T-helper 2 cell treated with Interferon-gamma antibody and Interleukin-4, amounts not matched to agents 5 μg/mL and 100 μg/mL, for 36 hours (primary cell): ENCODE measurements at regions not wholly inside any gene's neighbourhood (a gene's known extent, or its start where the extent isn't known, plus 50 kb on each side); places are given as distances from the start of the nearest gene placed in this dataset.

Source experiments
- DNase-seq: peaks from one replicate; pipeline ENCODE4 v3.0.0; 2021; ENCODE audit warnings: low spot score
- H3K27ac Mint-ChIP-seq: one replicate; pipeline ENCODE4 v1.8.0; 2021; ENCODE audit warnings: mild to moderate bottlenecking, mixed read lengths
- H3K27me3 Mint-ChIP-seq: one replicate; pipeline ENCODE4 v1.8.0; 2021; ENCODE audit warnings: low read depth, mixed read lengths
- H3K36me3 Mint-ChIP-seq: one replicate; pipeline ENCODE4 v1.8.0; 2021; ENCODE audit warnings: low read depth, mixed read lengths
- H3K4me1 Mint-ChIP-seq: one replicate; pipeline ENCODE4 v1.8.0; 2021; ENCODE audit warnings: low read depth, mixed read lengths
- H3K4me3 Mint-ChIP-seq: one replicate; pipeline ENCODE4 v1.8.0; 2022; ENCODE audit warnings: mild to moderate bottlenecking, moderate library complexity, mixed read lengths
- H3K9me3 Mint-ChIP-seq: one replicate; pipeline ENCODE4 v1.8.0; 2021; ENCODE audit warnings: mixed read lengths

GRCh38 chr12:115756804-115757203 is 520.7 kb downstream of the MED13L start:
- Mint-ChIP-seq H3K4me1 (no peaks in the 10 kb centered on the region), H3K27ac (no peak overlapping the region), H3K36me3 (no peaks in the 10 kb centered on the region), H3K27me3 (peaks cover 8% of the 10 kb centered on the region), H3K9me3 (no peaks in the 10 kb centered on the region), H3K4me3 (no peak overlapping the region)
- DNase-seq, result no peak

- Mint-ChIP-seq H3K27me3 (peaks cover 8% of the 10 kb centered on the region), H3K9me3 (no peaks in the 10 kb centered on the region), H3K4me3 (no peak overlapping the region), H3K4me1 (no peaks in the 10 kb centered on the region), H3K36me3 (no peaks in the 10 kb centered on the region), H3K27ac (no peak overlapping the region)
- DNase-seq, result no peak
Observed at GRCh38 chr12:115756271-115756670, 521.2 kb downstream of the MED13L start.

GRCh38 chr12:115755725-115756085 is 521.8 kb downstream of the MED13L start:
- H3K4me1 Mint-ChIP-seq, result no peaks in the 10 kb centered on the region
- peaks cover 8% of the 10 kb centered on the region for H3K27me3 Mint-ChIP-seq
- H3K4me3 Mint-ChIP-seq, result no peak overlapping the region
- no peaks in the 10 kb centered on the region for H3K9me3 Mint-ChIP-seq
- H3K36me3 Mint-ChIP-seq, result no peaks in the 10 kb centered on the region
- no peak overlapping the region for H3K27ac Mint-ChIP-seq
- no peak for DNase-seq

GRCh38 chr12:115755061-115755724 is 522.3 kb downstream of the MED13L start:
- no peaks in the 10 kb centered on the region for H3K9me3 Mint-ChIP-seq
- H3K36me3 Mint-ChIP-seq, result no peaks in the 10 kb centered on the region
- H3K27ac Mint-ChIP-seq, result no peak overlapping the region
- H3K4me3 Mint-ChIP-seq, result no peak overlapping the region
- H3K4me1 Mint-ChIP-seq, result no peaks in the 10 kb centered on the region
- H3K27me3 Mint-ChIP-seq, result peaks cover 8% of the 10 kb centered on the region
- DNase-seq, result no peak

- no peak for DNase-seq
- Mint-ChIP-seq H3K4me3 (no peak overlapping the region), H3K27me3 (peaks cover 8% of the 10 kb centered on the region), H3K4me1 (no peaks in the 10 kb centered on the region), H3K27ac (no peak overlapping the region), H3K36me3 (no peaks in the 10 kb centered on the region), H3K9me3 (no peaks in the 10 kb centered on the region)
Observed at GRCh38 chr12:115752913-115753726, 524.4 kb downstream of the MED13L start.

- H3K27me3 Mint-ChIP-seq, result peaks cover 8% of the 10 kb centered on the region
- H3K9me3 Mint-ChIP-seq, result no peaks in the 10 kb centered on the region
- no peak overlapping the region for H3K27ac Mint-ChIP-seq
- H3K4me1 Mint-ChIP-seq, result no peaks in the 10 kb centered on the region
- no peak for DNase-seq
- no peaks in the 10 kb centered on the region for H3K36me3 Mint-ChIP-seq
- no peak overlapping the region for H3K4me3 Mint-ChIP-seq
Observed at GRCh38 chr12:115752156-115752555, 525.3 kb downstream of the MED13L start.

- Mint-ChIP-seq H3K27me3 (peaks cover 7% of the 10 kb centered on the region), H3K4me3 (no peak overlapping the region), H3K4me1 (no peaks in the 10 kb centered on the region), H3K27ac (no peak overlapping the region), H3K9me3 (no peaks in the 10 kb centered on the region), H3K36me3 (no peaks in the 10 kb centered on the region)
- no peak for DNase-seq
Observed at GRCh38 chr12:115750340-115750739, 527.2 kb downstream of the MED13L start.

GRCh38 chr12:115749071-115749841 is 528.2 kb downstream of the MED13L start:
- Mint-ChIP-seq H3K36me3 (no peaks in the 10 kb centered on the region), H3K4me1 (no peaks in the 10 kb centered on the region), H3K27ac (no peak overlapping the region), H3K4me3 (no peak overlapping the region), H3K27me3 (no peaks in the 10 kb centered on the region), H3K9me3 (no peaks in the 10 kb centered on the region)
- no peak for DNase-seq

- Mint-ChIP-seq H3K36me3 (no peaks in the 10 kb centered on the region), H3K27ac (no peak overlapping the region), H3K4me1 (no peaks in the 10 kb centered on the region), H3K9me3 (no peaks in the 10 kb centered on the region), H3K27me3 (no peaks in the 10 kb centered on the region), H3K4me3 (no peak overlapping the region)
- no peak for DNase-seq
Observed at GRCh38 chr12:115740586-115741155, 536.8 kb downstream of the MED13L start.

- H3K9me3 Mint-ChIP-seq, result no peaks in the 10 kb centered on the region
- H3K27me3 Mint-ChIP-seq, result no peaks in the 10 kb centered on the region
- no peak overlapping the region for H3K27ac Mint-ChIP-seq
- no peaks in the 10 kb centered on the region for H3K4me1 Mint-ChIP-seq
- H3K4me3 Mint-ChIP-seq, result no peak overlapping the region
- no peaks in the 10 kb centered on the region for H3K36me3 Mint-ChIP-seq
- DNase-seq, result no peak
Observed at GRCh38 chr12:115737895-115738294, 539.6 kb downstream of the MED13L start.

GRCh38 chr12:115736360-115736759 is 541.1 kb downstream of the MED13L start:
- H3K36me3 Mint-ChIP-seq, result no peaks in the 10 kb centered on the region
- H3K9me3 Mint-ChIP-seq, result no peaks in the 10 kb centered on the region
- no peak overlapping the region for H3K27ac Mint-ChIP-seq
- no peak for DNase-seq
- H3K4me3 Mint-ChIP-seq, result no peak overlapping the region
- no peaks in the 10 kb centered on the region for H3K4me1 Mint-ChIP-seq
- no peaks in the 10 kb centered on the region for H3K27me3 Mint-ChIP-seq

- no peak overlapping the region for H3K27ac Mint-ChIP-seq
- no peaks in the 10 kb centered on the region for H3K36me3 Mint-ChIP-seq
- H3K4me1 Mint-ChIP-seq, result no peaks in the 10 kb centered on the region
- no peak for DNase-seq
- no peaks in the 10 kb centered on the region for H3K9me3 Mint-ChIP-seq
- no peaks in the 10 kb centered on the region for H3K27me3 Mint-ChIP-seq
- H3K4me3 Mint-ChIP-seq, result no peak overlapping the region
Observed at GRCh38 chr12:115730975-115731541, 546.4 kb downstream of the MED13L start.

- Mint-ChIP-seq H3K27me3 (no peaks in the 10 kb centered on the region), H3K27ac (no peak overlapping the region), H3K9me3 (no peaks in the 10 kb centered on the region), H3K4me1 (no peaks in the 10 kb centered on the region), H3K4me3 (no peak overlapping the region), H3K36me3 (no peaks in the 10 kb centered on the region)
- DNase-seq, result no peak
Observed at GRCh38 chr12:115726691-115727090, 550.8 kb downstream of the MED13L start.

- no peak for DNase-seq
- H3K36me3 Mint-ChIP-seq, result no peaks in the 10 kb centered on the region
- H3K4me3 Mint-ChIP-seq, result no peak overlapping the region
- no peaks in the 10 kb centered on the region for H3K27me3 Mint-ChIP-seq
- H3K4me1 Mint-ChIP-seq, result no peaks in the 10 kb centered on the region
- no peaks in the 10 kb centered on the region for H3K9me3 Mint-ChIP-seq
- H3K27ac Mint-ChIP-seq, result no peak overlapping the region
Observed at GRCh38 chr12:115722181-115722580, 555.3 kb downstream of the MED13L start.
